GM21619 (cell line): ENCODE measurements at regions not wholly inside any gene's neighbourhood (a gene's known extent, or its start where the extent isn't known, plus 50 kb on each side); places are given as distances from the start of the nearest gene placed in this dataset.
A peak's percentile ranks its signal among the peaks of the same experiment; 100 is the strongest.
"Not testable (repeated sequence)": the region's sequence is repeated elsewhere in the genome, so short reads cannot be mapped to it uniquely, and the experiment has no call there.

Experiments used
- ATAC-seq: cut with Tn5 transposase; IDR thresholded peaks from one replicate; pipeline ENCODE4 v1.9.1; 2021; ENCODE audit not compliant: unreplicated experiment

GRCh38 chr4:111921714-111922113 lies 223.5 kb upstream of the FAM241A start:
- ATAC-seq, result no peak

GRCh38 chr4:111923786-111924185 lies 221.5 kb upstream of the FAM241A start:
- ATAC-seq, result no peak

GRCh38 chr4:111924696-111925095 lies 220.6 kb upstream of the FAM241A start:
- no peak for ATAC-seq

- peak; percentile 99 for ATAC-seq
Measured at GRCh38 chr4:111930659-111931058, 214.6 kb upstream of the FAM241A start.

GRCh38 chr4:111933703-111934102 lies 211.6 kb upstream of the FAM241A start:
- no peak for ATAC-seq

- ATAC-seq, result no peak
Measured at GRCh38 chr4:111934314-111934713, 210.9 kb upstream of the FAM241A start.

GRCh38 chr4:111937368-111937767 lies 207.9 kb upstream of the FAM241A start:
- peak; percentile 90 for ATAC-seq

GRCh38 chr4:111941957-111942356 lies 203.3 kb upstream of the FAM241A start:
- no peak for ATAC-seq

GRCh38 chr4:111943796-111944203 lies 201.5 kb upstream of the FAM241A start:
- peak; percentile 96 for ATAC-seq

- no peak for ATAC-seq
Measured at GRCh38 chr4:111945014-111945413, 200.2 kb upstream of the FAM241A start.

- ATAC-seq, result no peak
Measured at GRCh38 chr4:111946800-111947199, 198.5 kb upstream of the FAM241A start.

GRCh38 chr4:111952688-111953087 lies 192.6 kb upstream of the FAM241A start:
- no peak for ATAC-seq

GRCh38 chr4:111954550-111954949 lies 190.7 kb upstream of the FAM241A start:
- no peak for ATAC-seq

- ATAC-seq, result no peak
Measured at GRCh38 chr4:111955001-111955400, 190.3 kb upstream of the FAM241A start.

GRCh38 chr4:111957116-111957515 lies 188.1 kb upstream of the FAM241A start:
- ATAC-seq, result no peak

GRCh38 chr4:111957997-111958396 lies 187.3 kb upstream of the FAM241A start:
- no peak for ATAC-seq

GRCh38 chr4:111959222-111959621 lies 186.0 kb upstream of the FAM241A start:
- ATAC-seq, result peak; percentile 35

- peak; percentile 92 for ATAC-seq
Measured at GRCh38 chr4:111960241-111960667, 185.0 kb upstream of the FAM241A start.

- ATAC-seq, result not testable (repeated sequence)
Measured at GRCh38 chr4:111961026-111961425, 184.2 kb upstream of the FAM241A start.

- ATAC-seq, result no peak
Measured at GRCh38 chr4:111961809-111962208, 183.4 kb upstream of the FAM241A start.

GRCh38 chr4:111963158-111963700 lies 182.0 kb upstream of the FAM241A start:
- ATAC-seq, result no peak

- ATAC-seq, result no peak
Measured at GRCh38 chr4:111977419-111977965, 167.8 kb upstream of the FAM241A start.

- no peak for ATAC-seq
Measured at GRCh38 chr4:111979921-111980320, 165.3 kb upstream of the FAM241A start.
